ENCODE measurements at regions not wholly inside any gene's neighbourhood (a gene's known extent, or its start where the extent isn't known, plus 50 kb on each side); places are given as distances from the start of the nearest gene placed in this dataset.

GRCh38 chr4:121266982-121267381 is 102.9 kb upstream of the TNIP3 start:
- Mint-ChIP-seq H3K4me1 (ENCODE audit: low read depth) (no peaks in the 10 kb centered on the region), H3K27ac (ENCODE audit: unreplicated experiment) (no peak overlapping the region), H3K4me3 (ENCODE audit: unreplicated experiment) (no peak overlapping the region), H3K36me3 (ENCODE audit: low read depth) (no peaks in the 10 kb centered on the region), H3K9me3 (ENCODE audit: low read depth) (no peaks in the 10 kb centered on the region), H3K27me3 (ENCODE audit: low read depth) (no peaks in the 10 kb centered on the region)
- DNase-seq (ENCODE audit: low spot score) = no peak
- no peak for TF ChIP-seq CTCF (IDR thresholded peaks at IDR 0.05)

GRCh38 chr4:121256887-121257466 is 92.9 kb upstream of the TNIP3 start:
- H3K4me1 Mint-ChIP-seq (ENCODE audit: low read depth) = peaks cover 18% of the 10 kb centered on the region
- H3K9me3 Mint-ChIP-seq (ENCODE audit: low read depth) = peaks cover 7% of the 10 kb centered on the region
- peaks cover 2% of the 10 kb centered on the region for H3K36me3 Mint-ChIP-seq (ENCODE audit: low read depth)
- H3K4me3 Mint-ChIP-seq (ENCODE audit: unreplicated experiment) = no peak overlapping the region
- H3K27me3 Mint-ChIP-seq (ENCODE audit: low read depth) = no peaks in the 10 kb centered on the region
- TF ChIP-seq CTCF (IDR thresholded peaks at IDR 0.05) = no peak
- DNase-seq (ENCODE audit: low spot score) = no peak
- peak overlapping the region; percentile 89 for H3K27ac Mint-ChIP-seq (ENCODE audit: unreplicated experiment)

- H3K36me3 Mint-ChIP-seq (ENCODE audit: low read depth) = peaks cover 2% of the 10 kb centered on the region
- H3K9me3 Mint-ChIP-seq (ENCODE audit: low read depth) = peaks cover 7% of the 10 kb centered on the region
- peaks cover 18% of the 10 kb centered on the region for H3K4me1 Mint-ChIP-seq (ENCODE audit: low read depth)
- H3K27ac Mint-ChIP-seq (ENCODE audit: unreplicated experiment) = peak overlapping the region; percentile 89
- H3K4me3 Mint-ChIP-seq (ENCODE audit: unreplicated experiment) = no peak overlapping the region
- no peak for TF ChIP-seq CTCF (IDR thresholded peaks at IDR 0.05)
- no peaks in the 10 kb centered on the region for H3K27me3 Mint-ChIP-seq (ENCODE audit: low read depth)
- no peak for DNase-seq (ENCODE audit: low spot score)
Measured at GRCh38 chr4:121255986-121256750, 92.0 kb upstream of the TNIP3 start.

GRCh38 chr4:121253961-121254360 is 89.8 kb upstream of the TNIP3 start:
- Mint-ChIP-seq H3K9me3 (ENCODE audit: low read depth) (peaks cover 7% of the 10 kb centered on the region), H3K27me3 (ENCODE audit: low read depth) (no peaks in the 10 kb centered on the region), H3K27ac (ENCODE audit: unreplicated experiment) (no peak overlapping the region), H3K4me3 (ENCODE audit: unreplicated experiment) (no peak overlapping the region), H3K4me1 (ENCODE audit: low read depth) (peaks cover 18% of the 10 kb centered on the region), H3K36me3 (ENCODE audit: low read depth) (peaks cover 2% of the 10 kb centered on the region)
- DNase-seq (ENCODE audit: low spot score) = no peak
- TF ChIP-seq CTCF (IDR thresholded peaks at IDR 0.05) = no peak

GRCh38 chr4:121252224-121252806 is 88.2 kb upstream of the TNIP3 start:
- peak; percentile 92 for TF ChIP-seq CTCF (IDR thresholded peaks at IDR 0.05)
- Mint-ChIP-seq H3K4me3 (ENCODE audit: unreplicated experiment) (no peak overlapping the region), H3K36me3 (ENCODE audit: low read depth) (peaks cover 2% of the 10 kb centered on the region), H3K4me1 (ENCODE audit: low read depth) (peaks cover 18% of the 10 kb centered on the region), H3K27me3 (ENCODE audit: low read depth) (no peaks in the 10 kb centered on the region), H3K27ac (ENCODE audit: unreplicated experiment) (no peak overlapping the region), H3K9me3 (ENCODE audit: low read depth) (peaks cover 7% of the 10 kb centered on the region)
- DNase-seq (ENCODE audit: low spot score) = no peak

Data from chondrocyte (in vitro differentiated cells).